Trophoblast cell (in vitro differentiated cells and primary cell): ENCODE measurements at regions not wholly inside any gene's neighbourhood (a gene's known extent, or its start where the extent isn't known, plus 50 kb on each side); places are given as distances from the start of the nearest gene placed in this dataset.

ENCODE experiments used
- DNase-seq, 2 donors: peaks; one replicate each; pipeline ENCODE4 v3.0.0-alpha.2; 2016
- H2AFZ ChIP-seq: 2 replicates; pipeline ENCODE4 v1.6.1; 2013; ENCODE audit warnings: low read length, moderate library complexity, mild to moderate bottlenecking; ENCODE audit not compliant: insufficient read depth, poor library complexity
- H2AK5ac ChIP-seq: 2 replicates; pipeline ENCODE4 v1.6.1; 2013; ENCODE audit warnings: mild to moderate bottlenecking, low read length
- H2BK120ac ChIP-seq: 2 replicates; pipeline ENCODE4 v1.6.1; 2013; ENCODE audit warnings: low read length, mild to moderate bottlenecking, moderate library complexity; ENCODE audit not compliant: insufficient read depth, poor library complexity
- H2BK12ac ChIP-seq: 2 replicates; pipeline ENCODE4 v1.6.1; 2013; ENCODE audit warnings: mild to moderate bottlenecking, low read length, moderate library complexity
- H2BK5ac ChIP-seq: 2 replicates; pipeline ENCODE4 v1.6.1; 2013; ENCODE audit warnings: low read length, low read depth, moderate library complexity, mild to moderate bottlenecking; ENCODE audit not compliant: poor library complexity
- H3K14ac ChIP-seq: 2 replicates; pipeline ENCODE4 v1.6.1; 2013; ENCODE audit warnings: mild to moderate bottlenecking, low read length
- H3K18ac ChIP-seq: 2 replicates; pipeline ENCODE4 v1.6.1; 2013; ENCODE audit warnings: mild to moderate bottlenecking, low read length
- H3K23ac ChIP-seq: 2 replicates; pipeline ENCODE4 v1.6.1; 2013; ENCODE audit warnings: low read length
- H3K27ac ChIP-seq: 2 replicates; pipeline ENCODE4 v1.5.1; 2013; ENCODE audit warnings: low read depth, mild to moderate bottlenecking, inconsistent platforms, low read length, moderate library complexity
- H3K27me3 ChIP-seq: 2 replicates; pipeline ENCODE4 v1.6.1; 2013; ENCODE audit warnings: inconsistent platforms, mild to moderate bottlenecking, low read length, moderate library complexity; ENCODE audit not compliant: insufficient read depth
- H3K36me3 ChIP-seq, 2 experiments: 1 replicate in 1 of 2; 2 replicates in 1 of 2; pipeline ENCODE4 v1.6.1; 2013; ENCODE audit warnings: low read length in 2 of 2, mild to moderate bottlenecking in 2 of 2, moderate library complexity in 1 of 2; ENCODE audit not compliant: insufficient read depth in 2 of 2, control insufficient read depth in 1 of 2
- H3K4ac ChIP-seq: 2 replicates; pipeline ENCODE4 v1.6.1; 2013; ENCODE audit warnings: low read depth, mild to moderate bottlenecking, low read length, moderate library complexity
- H3K4me1 ChIP-seq, 2 experiments: 1 replicate in 1 of 2; 2 replicates in 1 of 2; pipeline ENCODE4 v1.6.1; 2013; ENCODE audit warnings: low read length in 2 of 2, mild to moderate bottlenecking in 2 of 2, moderate library complexity in 1 of 2; ENCODE audit not compliant: insufficient read depth in 2 of 2, control insufficient read depth in 1 of 2
- H3K4me2 ChIP-seq: 2 replicates; pipeline ENCODE4 v1.6.1; 2013; ENCODE audit warnings: inconsistent platforms, mild to moderate bottlenecking, low read length, moderate library complexity
- H3K4me3 ChIP-seq: 2 replicates; pipeline ENCODE4 v1.5.1; 2013; ENCODE audit warnings: mild to moderate bottlenecking, low read depth, low read length, inconsistent platforms
- H3K79me1 ChIP-seq: one replicate; pipeline ENCODE4 v1.6.1; 2013; ENCODE audit warnings: low read length
- H3K79me2 ChIP-seq: 2 replicates; pipeline ENCODE4 v1.6.1; 2013; ENCODE audit warnings: low read length, mild to moderate bottlenecking; ENCODE audit not compliant: control insufficient read depth, insufficient read depth, poor library complexity
- H3K9ac ChIP-seq: 2 replicates; pipeline ENCODE4 v1.6.1; 2013; ENCODE audit warnings: mild to moderate bottlenecking, low read length
- H3K9me3 ChIP-seq: 2 replicates; pipeline ENCODE4 v1.6.1; 2013; ENCODE audit warnings: low read depth, mild to moderate bottlenecking, control low read depth, inconsistent platforms, low read length; ENCODE audit not compliant: insufficient read depth
- H4K12ac ChIP-seq: 2 replicates; pipeline ENCODE4 v1.6.1; 2013; ENCODE audit warnings: low read depth, mild to moderate bottlenecking, low read length, moderate library complexity
- H4K8ac ChIP-seq: 2 replicates; pipeline ENCODE4 v1.6.1; 2013; ENCODE audit warnings: low read depth, mild to moderate bottlenecking, low read length, moderate library complexity
- H4K91ac ChIP-seq: one replicate; pipeline ENCODE4 v1.6.1; 2013; ENCODE audit warnings: low read depth, mild to moderate bottlenecking, low read length, moderate library complexity
- WGBS: extraction: QIAGEN DNeasy Blood & Tissue Kit; methylation state at CpG from one replicate; pipeline ENCODE4 v1.1.7; 2013; ENCODE audit warnings: missing lambda C conversion rate; ENCODE audit not compliant: insufficient read length, insufficient coverage; ENCODE audit errors: extremely low coverage; 5-methylcytosine and 5-hydroxymethylcytosine counted together

DNA sequence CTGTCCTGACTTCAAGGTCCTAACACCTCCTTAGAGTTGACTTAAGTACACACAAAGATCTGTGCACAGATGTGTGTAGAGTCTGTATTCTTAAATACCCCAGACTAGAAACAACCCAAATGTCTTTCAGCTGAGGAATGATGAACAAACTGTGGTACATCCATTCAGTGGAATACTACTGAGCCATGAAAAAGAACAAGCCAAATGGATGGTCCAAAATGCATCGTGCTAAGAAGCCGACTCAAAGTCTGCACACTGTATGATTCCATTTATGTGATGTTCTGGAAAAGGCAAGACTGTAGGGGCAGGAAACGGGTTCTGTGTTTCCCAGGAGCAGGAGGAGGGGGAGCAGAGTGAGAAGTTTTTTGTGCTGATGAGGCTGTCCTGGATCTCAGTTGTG, 56.7 kb upstream of the LINC01488 start:
- Histone ChIP-seq H4K12ac (no peak overlapping the region), H3K14ac (no peak overlapping the region), H2BK120ac (no peak overlapping the region), H3K4me3 (no peak overlapping the region), H3K9me3 (no peaks in the 10 kb centered on the region), H3K23ac (no peak overlapping the region), H3K36me3 (no peaks in the 10 kb centered on the region), H2BK5ac (no peak overlapping the region), H3K9ac (no peak overlapping the region), H3K4me2 (no peak overlapping the region), H3K79me1 (peaks cover 10% of the 10 kb centered on the region), H3K4ac (no peak overlapping the region), H2BK12ac (no peak overlapping the region), H4K91ac (no peak overlapping the region), H3K27ac (no peak overlapping the region), H3K4me1 (peaks cover 7 to 16% of the 10 kb centered on the region in 2 experiments), H3K79me2 (peaks cover 1% of the 10 kb centered on the region), H3K18ac (no peak overlapping the region), H3K27me3 (no peaks in the 10 kb centered on the region), H2AFZ (no peak overlapping the region), H2AK5ac (no peak overlapping the region), H4K8ac (no peak overlapping the region)
- no peak for DNase-seq
- WGBS, result no CpG with 5 or more reads among the region's 3 CpGs

DNA sequence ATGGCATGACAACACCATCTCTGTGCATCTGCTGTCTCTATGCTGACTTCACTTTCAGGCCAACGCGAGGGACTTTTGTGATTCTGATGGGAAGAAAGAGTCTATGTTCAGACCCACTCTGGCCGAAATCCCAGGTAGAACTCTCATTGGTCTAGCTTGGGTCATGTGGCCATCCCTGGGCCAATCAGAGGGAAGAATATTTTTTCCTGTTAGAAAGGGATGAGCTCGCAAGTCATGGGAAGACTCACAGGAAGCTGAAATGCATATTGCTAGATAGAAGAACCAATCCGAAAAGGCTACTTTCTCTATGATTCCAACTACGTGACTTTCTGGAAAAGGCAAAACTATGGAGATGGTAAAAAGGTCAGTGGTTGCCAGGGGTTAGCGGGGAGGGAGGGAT, 56.0 kb upstream of the LINC01488 start:
- no peaks in the 10 kb centered on the region for H3K27me3 ChIP-seq
- no peak overlapping the region for H3K27ac ChIP-seq
- H3K79me1 ChIP-seq, result peaks cover 5% of the 10 kb centered on the region
- H3K79me2 ChIP-seq, result no peaks in the 10 kb centered on the region
- H4K12ac ChIP-seq, result no peak overlapping the region
- peaks cover 5 to 12% of the 10 kb centered on the region in 2 experiments for H3K4me1 ChIP-seq
- no peak for DNase-seq
- no peak overlapping the region for H3K14ac ChIP-seq
- no peak overlapping the region for H4K91ac ChIP-seq
- no peak overlapping the region for H3K18ac ChIP-seq
- no CpG with 5 or more reads among the region's 7 CpGs for WGBS
- H4K8ac ChIP-seq, result no peak overlapping the region
- no peaks in the 10 kb centered on the region for H3K36me3 ChIP-seq
- H2AK5ac ChIP-seq, result no peak overlapping the region
- H3K4ac ChIP-seq, result no peak overlapping the region
- H2AFZ ChIP-seq, result no peak overlapping the region
- no peak overlapping the region for H3K23ac ChIP-seq
- no peak overlapping the region for H2BK120ac ChIP-seq
- no peak overlapping the region for H3K4me2 ChIP-seq
- H3K9ac ChIP-seq, result no peak overlapping the region
- no peak overlapping the region for H2BK12ac ChIP-seq
- no peak overlapping the region for H2BK5ac ChIP-seq
- no peaks in the 10 kb centered on the region for H3K9me3 ChIP-seq
- no peak overlapping the region for H3K4me3 ChIP-seq

DNA sequence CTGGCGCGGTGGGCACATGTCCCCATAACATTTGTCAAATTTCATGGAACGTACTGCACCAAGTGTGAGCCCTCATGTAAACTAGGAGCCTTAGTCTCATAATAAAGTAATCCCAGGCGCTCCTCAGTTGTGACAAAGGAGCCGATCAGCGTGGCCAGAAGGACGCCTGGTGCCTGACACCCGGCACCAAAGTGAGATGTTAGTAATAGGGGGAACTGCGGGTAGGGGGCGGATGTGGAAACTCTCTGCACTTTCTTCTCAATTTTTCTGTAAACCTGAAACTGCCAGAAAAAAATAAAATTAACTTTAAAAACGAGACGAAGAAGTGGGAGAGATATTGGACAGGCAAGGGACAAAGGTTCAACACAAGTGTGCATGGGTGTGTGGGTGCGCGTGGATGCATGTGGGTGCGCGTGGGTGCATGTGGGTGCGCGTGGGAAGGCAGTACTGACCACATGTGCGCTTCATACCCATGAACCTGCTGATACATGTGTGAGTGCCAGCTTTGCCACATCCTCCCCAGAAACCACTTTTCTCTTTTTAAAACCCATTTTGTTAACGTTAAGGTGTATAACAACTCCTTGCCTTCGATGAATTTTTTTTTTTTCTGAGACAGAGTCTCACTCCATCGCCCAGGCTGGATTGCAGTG, 55.4 kb upstream of the LINC01488 start:
- H3K4ac ChIP-seq, result no peak overlapping the region
- H2BK12ac ChIP-seq, result no peak overlapping the region
- H3K4me2 ChIP-seq, result no peak overlapping the region
- no peak overlapping the region for H2AFZ ChIP-seq
- H3K79me2 ChIP-seq, result no peaks in the 10 kb centered on the region
- no peak overlapping the region for H3K9ac ChIP-seq
- no peak overlapping the region for H4K8ac ChIP-seq
- no peak overlapping the region for H3K4me3 ChIP-seq
- no peak overlapping the region for H2AK5ac ChIP-seq
- WGBS, result no CpG with 5 or more reads among the region's 22 CpGs
- no peaks in the 10 kb centered on the region for H3K27me3 ChIP-seq
- DNase-seq, result no peak
- H3K27ac ChIP-seq, result no peak overlapping the region
- no peak overlapping the region for H3K18ac ChIP-seq
- H3K4me1 ChIP-seq, result peaks cover under 1 to 7% of the 10 kb centered on the region in 2 experiments
- no peak overlapping the region for H4K12ac ChIP-seq
- H2BK5ac ChIP-seq, result no peak overlapping the region
- no peaks in the 10 kb centered on the region for H3K36me3 ChIP-seq
- H4K91ac ChIP-seq, result no peak overlapping the region
- no peaks in the 10 kb centered on the region for H3K9me3 ChIP-seq
- no peak overlapping the region for H2BK120ac ChIP-seq
- no peak overlapping the region for H3K23ac ChIP-seq
- no peak overlapping the region for H3K14ac ChIP-seq
- H3K79me1 ChIP-seq, result peaks cover under 1% of the 10 kb centered on the region

DNA sequence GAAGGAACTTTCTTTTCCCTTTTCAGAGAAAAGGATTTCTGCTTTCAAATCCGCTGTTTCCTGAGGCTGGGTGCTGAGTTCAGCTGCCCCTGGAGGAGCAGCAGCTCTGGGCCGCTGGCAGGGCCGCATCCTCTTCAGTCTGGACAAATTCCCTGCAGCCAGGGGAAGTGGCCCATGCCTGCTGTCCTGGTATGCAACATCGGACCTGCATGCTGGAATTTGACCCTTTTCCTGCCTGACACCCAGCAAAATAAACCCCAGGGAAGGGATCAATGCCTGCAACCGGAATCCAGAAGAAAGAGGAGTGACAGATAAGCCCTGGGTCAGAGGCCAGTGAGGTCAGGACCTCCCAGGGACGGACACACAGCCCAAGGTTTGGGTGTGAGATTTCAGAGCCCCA, 54.1 kb upstream of the LINC01488 start:
- no peaks in the 10 kb centered on the region for H3K9me3 ChIP-seq
- no peak overlapping the region for H4K91ac ChIP-seq
- no peak overlapping the region for H3K4ac ChIP-seq
- H2BK120ac ChIP-seq, result no peak overlapping the region
- no peak overlapping the region for H4K12ac ChIP-seq
- H4K8ac ChIP-seq, result no peak overlapping the region
- no peak overlapping the region for H3K4me2 ChIP-seq
- H2BK12ac ChIP-seq, result no peak overlapping the region
- no peak overlapping the region for H3K9ac ChIP-seq
- H3K23ac ChIP-seq, result no peak overlapping the region
- H3K4me1 ChIP-seq, result peaks cover 0 to 7% of the 10 kb centered on the region in 2 experiments
- H3K27ac ChIP-seq, result no peak overlapping the region
- H3K27me3 ChIP-seq, result no peaks in the 10 kb centered on the region
- H3K79me2 ChIP-seq, result no peaks in the 10 kb centered on the region
- H3K18ac ChIP-seq, result no peak overlapping the region
- H3K79me1 ChIP-seq, result no peaks in the 10 kb centered on the region
- no peak for DNase-seq
- no peak overlapping the region for H2AK5ac ChIP-seq
- no CpG with 5 or more reads among the region's 6 CpGs for WGBS
- H3K4me3 ChIP-seq, result no peak overlapping the region
- no peak overlapping the region for H3K14ac ChIP-seq
- no peak overlapping the region for H2AFZ ChIP-seq
- H3K36me3 ChIP-seq, result no peaks in the 10 kb centered on the region
- H2BK5ac ChIP-seq, result no peak overlapping the region
